DMS79 (cell line): ENCODE measurements at regions not wholly inside any gene's neighbourhood (a gene's known extent, or its start where the extent isn't known, plus 50 kb on each side); places are given as distances from the start of the nearest gene placed in this dataset.
"Not testable (repeated sequence)": the region's sequence is repeated elsewhere in the genome, so short reads cannot be mapped to it uniquely, and the experiment has no call there.

ENCODE experiments used
- DNase-seq: peaks from one replicate; lab custom pipeline; 2025; lab: John Stamatoyannopoulos, UW

DNA sequence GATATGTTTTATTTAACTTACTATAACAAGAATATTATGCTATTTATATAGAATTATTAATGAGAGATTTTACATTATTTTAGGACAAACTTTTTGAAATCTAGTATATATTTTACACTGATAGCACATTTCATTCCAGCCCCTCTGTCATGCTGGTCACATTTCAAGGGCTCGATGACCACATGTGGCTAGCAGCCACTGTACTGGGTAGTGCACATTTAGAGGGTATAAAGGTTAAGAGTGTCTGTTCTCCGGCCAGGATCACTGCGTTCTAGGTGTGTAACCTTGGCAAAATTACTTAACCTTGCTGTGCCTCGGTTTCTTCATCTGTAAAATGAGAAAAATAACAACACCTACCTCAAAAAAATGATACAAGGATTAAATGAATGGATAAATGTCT is 87.2 kb upstream of the TNP1 start:
- no peak for DNase-seq

DNA sequence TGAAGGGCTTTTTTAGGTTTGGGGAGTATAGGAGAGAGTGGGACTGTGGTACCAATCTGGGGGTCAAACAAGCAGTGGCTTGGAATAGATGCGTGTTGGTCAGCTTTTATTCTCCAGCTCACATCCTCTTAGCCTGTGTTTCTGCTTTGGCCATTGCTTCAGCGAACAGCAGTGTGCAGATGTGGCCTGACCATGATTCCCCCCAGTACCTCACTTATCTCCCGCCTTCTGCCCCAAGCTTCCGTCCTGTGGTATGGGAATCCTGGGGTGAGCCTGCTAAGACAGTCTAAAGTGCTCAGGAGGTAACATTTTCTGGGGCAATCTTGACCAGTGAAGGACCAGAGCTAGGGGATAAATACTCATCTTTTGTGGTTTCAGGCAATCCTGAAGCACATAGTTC is 84.9 kb upstream of the TNP1 start:
- no peak for DNase-seq

DNA sequence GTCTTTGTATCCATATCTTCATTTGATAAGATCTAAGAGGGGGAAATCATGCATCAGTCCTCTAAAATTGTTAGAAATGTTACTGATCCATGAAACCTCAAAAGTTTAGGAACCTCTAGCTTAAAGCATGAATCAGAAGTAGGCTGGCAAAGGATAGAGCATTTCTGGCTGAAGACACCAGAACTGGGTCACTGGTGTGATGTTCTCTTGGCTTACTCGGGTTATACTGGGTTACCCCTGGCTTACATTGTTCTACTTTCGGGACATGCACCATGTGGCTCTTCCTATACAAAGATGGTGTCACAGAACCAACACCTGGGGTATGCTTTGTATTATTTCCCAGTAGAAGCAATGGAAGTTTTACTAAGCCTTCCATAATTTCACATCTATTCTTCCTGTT is 83.2 kb upstream of the TNP1 start:
- no peak for DNase-seq

GRCh38 chr2:216942465-216942864 is 82.6 kb upstream of the TNP1 start:
- DNase-seq = no peak

DNA sequence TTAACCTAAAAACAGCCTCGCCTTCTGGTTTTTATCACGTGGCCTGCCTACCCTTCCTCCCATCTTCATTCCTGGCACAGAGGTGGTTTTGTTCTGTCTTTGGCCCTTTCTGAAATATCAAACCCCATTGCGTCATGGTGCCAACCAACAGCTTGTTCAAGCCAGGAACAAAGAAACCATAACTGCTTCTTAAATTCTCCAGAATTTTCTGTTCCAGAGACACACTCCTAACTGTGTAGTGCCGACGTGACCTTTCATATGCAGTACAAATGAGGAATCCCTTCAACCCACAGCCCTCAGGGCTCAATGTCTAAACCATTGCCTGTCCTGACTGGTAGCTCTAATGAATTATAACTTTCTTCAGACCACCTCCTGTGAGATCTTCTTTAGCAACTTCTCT is 82.2 kb upstream of the TNP1 start:
- no peak for DNase-seq

DNA sequence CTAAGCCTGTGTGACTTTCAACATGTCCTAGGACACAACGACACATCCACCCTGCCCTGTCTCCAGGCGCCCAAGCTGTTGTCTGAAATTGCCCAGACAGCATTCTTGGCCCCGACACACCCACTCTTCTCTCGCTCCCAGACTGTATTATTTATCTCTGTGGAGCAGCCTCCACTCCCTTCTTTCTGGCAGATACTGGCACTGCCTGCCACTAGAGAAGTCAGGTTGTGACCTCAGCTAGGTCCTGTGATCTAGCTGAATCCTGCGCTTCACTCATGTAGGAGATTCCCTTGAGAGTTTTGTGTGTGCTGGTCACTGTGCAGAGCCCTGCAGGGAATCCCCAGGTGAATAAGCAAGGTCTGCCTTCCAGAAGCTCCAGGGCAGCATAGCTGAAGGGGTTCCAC is 77.1 kb upstream of the TNP1 start:
- DNase-seq = no peak

DNA sequence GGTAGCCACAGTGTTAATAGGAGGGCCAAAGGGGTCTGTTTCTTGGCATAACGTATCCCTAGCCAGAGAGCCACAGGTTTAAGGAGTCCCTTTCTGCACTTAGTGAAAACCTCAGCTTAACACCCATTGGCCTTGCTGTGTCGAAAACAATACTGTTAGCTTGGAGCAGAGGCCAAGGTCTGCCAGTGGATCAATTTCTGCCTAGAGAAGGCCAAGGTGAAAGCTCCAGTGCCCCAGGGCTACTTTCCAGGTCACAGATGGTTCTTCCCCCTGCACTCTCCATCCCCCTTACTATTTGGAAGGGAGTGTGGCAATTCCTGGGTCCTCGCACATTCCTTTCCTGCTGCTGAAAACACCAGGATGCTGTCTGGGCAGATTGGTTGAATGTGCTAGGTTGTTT is 74.8 kb upstream of the TNP1 start:
- no peak for DNase-seq

DNA sequence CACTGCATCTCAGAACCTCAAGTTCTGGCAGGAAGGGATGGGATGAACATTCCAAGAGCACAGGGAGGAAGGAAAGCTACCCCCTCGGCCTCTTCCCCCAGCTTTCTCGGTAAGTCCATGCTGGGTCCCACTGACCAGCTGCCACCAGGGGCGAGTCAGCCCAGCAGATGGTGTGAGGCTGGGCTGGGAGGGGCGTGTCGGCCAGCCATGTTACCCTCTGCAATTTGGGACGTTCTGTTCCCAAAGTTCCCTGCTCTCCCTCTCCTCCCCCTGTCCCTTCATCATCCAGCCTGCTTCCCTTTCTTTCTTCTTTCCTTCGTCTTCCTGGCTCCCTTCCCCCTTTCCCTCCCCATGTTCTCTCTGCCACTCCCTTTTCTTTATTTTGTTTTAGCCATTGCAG is 74.3 kb upstream of the TNP1 start:
- no peak for DNase-seq

DNA sequence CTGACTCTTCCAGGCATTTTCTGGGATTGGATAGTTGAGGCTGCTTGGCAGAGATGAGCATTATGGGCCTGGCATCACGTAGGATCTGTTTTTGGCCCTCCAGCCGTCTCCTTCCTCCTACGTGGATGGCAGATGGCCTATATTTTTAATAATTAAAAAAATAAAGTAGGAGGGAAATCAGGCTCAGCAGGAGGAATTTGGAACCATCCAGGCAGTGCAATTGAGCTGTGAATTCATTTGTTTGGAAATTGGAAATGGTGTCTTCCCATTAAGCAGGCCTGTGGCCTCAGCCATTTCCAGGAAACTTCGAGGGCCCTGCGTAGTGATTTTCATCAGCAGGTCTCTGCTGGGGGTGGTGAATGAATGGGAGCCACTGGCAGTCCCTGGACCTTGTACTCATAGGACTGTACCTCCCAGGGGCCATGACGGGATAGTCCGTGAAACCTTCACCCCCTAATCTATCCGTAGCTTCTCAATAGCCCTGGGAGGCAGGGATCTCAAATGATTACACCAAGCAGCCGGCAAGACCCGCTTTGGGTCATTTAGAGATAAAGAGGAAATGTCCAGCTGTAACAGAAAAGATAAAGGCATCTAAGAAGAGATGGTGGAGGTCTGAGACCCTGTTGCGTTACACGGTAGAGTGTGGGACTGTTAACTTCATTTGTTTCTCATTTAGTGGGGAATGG is 73.1 kb upstream of the TNP1 start:
- no peak for DNase-seq

DNA sequence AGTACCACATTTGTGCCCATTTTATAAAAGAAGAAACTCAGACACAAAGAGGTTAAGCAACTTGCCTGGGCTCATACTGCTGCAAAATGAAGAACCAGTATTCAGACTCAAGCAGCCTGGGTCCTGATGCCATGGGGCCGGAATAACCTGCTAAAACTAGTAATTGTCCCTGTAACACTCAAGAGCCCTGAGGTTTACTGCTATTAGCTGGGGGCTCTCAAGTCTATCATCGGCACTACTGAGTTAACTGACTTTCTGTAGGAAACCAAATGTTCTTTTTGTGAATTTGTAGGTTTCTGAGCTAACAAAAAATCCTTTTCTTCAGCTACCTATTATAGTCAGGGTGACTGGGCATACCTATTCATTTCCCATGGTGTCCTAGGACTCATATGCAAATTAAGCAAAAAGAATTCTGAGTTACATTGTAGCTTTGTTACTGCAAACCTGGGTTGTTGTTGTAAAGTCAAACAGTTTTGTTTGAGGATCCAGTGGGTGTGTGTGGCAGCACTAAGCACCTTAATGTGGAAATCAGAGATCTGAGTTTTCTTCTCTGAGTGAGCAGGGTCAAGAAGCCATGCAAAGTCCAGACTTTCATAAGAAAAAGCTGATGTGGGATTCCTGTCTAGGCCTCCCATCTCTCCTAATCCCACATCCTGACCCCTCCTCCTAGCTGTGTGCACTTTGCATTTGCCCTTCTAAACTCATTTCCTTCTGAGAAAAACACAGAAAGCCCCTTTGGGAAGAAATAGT is 72.4 kb upstream of the TNP1 start:
- no peak for DNase-seq

DNA sequence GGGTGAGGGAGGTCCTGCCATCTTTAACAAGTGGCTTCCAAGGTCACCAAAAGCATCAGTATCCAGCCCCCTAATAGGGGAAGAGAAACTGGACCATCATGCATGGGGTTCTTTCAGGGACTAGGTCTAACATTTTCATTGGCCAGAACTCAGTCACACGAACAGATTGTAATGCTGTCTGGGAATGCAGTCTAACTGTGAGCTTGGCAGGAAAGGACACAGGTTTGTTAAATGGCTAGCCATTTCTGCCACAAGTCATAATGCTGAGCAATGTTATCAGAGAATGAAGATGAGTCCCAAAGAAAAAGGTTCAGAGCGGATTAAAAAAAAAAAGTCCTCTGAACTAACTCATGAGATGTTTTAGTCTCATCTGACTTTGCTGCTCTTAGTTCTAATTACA is 70.9 kb upstream of the TNP1 start:
- DNase-seq = no peak

DNA sequence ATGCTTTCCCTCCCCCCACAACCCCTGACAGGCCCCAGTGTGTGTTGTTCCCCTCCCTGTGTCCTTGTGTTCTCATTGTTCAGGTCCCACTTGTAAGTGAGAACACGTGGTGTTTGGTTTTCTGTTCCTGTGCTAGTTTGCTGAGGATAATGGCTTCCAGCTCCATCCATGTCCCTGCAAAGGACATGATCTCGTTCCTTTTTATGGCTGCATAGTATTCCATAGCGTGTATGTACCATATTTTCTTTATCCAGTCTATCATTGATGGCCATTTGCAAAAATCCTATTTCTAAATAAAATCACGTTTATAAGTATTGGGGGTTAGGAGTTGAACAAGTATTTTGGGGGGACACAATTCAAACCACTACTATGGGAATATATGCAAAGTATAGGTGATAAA is 69.5 kb upstream of the TNP1 start:
- not testable (repeated sequence) for DNase-seq

GRCh38 chr2:216927163-216927562 is 67.3 kb upstream of the TNP1 start:
- DNase-seq = no peak

GRCh38 chr2:216925636-216926366 is 65.9 kb upstream of the TNP1 start:
- DNase-seq = no peak

DNA sequence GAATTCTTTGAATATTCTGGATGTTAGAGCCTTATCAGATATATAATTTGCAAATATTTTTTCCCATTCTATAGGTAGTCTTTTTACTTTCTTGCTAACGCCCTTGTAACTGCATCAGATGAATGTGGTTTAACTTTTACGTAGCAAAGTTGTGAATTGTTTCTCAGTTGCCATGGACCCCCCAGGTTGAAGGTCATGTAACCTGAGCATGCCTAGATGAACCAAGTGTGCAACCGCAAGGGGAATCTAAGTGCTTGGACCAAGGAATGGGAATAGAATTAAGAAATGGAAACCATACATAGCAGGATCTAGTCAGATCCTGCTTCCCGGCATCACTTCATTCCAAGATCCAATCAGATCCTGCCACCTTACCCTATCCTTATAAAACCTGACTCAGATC is 65.1 kb upstream of the TNP1 start:
- no peak for DNase-seq

DNA sequence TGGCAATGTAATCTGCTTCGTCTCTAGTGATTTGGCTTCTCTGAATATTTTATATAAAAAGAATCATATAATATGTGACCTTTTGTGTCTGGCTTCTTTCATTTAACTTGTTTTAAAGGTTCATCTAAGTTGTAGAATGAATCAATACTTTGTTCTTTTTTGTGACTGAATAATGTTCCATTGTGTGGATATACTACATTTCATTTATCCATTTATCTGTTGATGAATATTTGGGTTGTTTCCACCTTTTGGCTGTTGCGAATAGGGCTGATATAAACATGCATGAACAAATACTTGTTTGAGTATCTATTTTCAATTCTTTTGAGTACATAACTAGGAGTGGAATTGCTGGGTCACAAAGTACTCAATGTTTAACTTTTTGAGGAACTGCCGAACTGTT is 63.8 kb upstream of the TNP1 start:
- DNase-seq = no peak

- no peak for DNase-seq
Observed at GRCh38 chr2:216922175-216922780, 62.4 kb upstream of the TNP1 start.

GRCh38 chr2:216920937-216921456 is 61.1 kb upstream of the TNP1 start:
- no peak for DNase-seq

- DNase-seq = no peak
Observed at GRCh38 chr2:216920143-216920876, 60.4 kb upstream of the TNP1 start.

DNA sequence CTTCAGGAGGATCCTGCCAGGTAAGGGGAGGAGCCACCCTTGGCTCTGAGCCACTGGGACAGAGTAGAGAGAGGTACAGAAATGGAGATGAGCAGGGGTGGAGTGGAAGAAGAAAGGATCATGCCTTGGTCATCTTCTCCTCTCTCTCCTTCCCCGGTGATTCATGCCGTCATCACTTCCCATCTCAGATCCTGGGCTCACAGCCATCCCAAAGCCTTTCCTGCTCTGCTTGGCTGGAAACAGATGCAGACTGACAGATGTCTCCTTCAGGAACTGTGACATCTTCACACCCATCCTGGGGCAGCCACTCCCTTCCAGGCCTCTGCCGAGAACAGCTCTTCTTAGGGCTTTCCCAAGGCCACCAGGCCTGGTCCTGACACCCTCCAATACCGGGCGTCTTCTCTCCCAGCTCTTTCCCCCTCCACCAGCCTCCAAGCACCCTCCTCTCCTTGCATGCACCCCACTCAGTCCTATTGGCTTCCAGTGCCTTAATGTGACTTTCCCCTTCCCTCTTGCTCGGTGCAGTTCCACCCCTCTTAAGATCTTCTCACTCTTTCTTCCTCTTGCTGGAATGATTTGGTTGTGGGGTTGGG is 58.3 kb upstream of the TNP1 start:
- DNase-seq = no peak

GRCh38 chr2:216916956-216917650 is 57.2 kb upstream of the TNP1 start:
- DNase-seq = no peak
